SK-N-SH (cell line): ENCODE measurements at regions not wholly inside any gene's neighbourhood (a gene's known extent, or its start where the extent isn't known, plus 50 kb on each side); places are given as distances from the start of the nearest gene placed in this dataset.
A peak's percentile ranks its signal among the peaks of the same experiment; 100 is the strongest.

ENCODE experiments used
- CTCF ChIA-PET: fragments of 300-600, 350-600 bp; formaldehyde crosslinking; extraction: SDS; loops from one replicate; lab custom pipeline; 2021; lab: Yijun Ruan, JAX
- POLR2A ChIA-PET: fragments of 350-600 bp; sonication (Branson Sonifier 250); formaldehyde crosslinking; extraction: SDS; loops from one replicate; lab custom pipeline; 2020; ENCODE audit warnings: antibody characterized with exemption, inconsistent platforms; lab: Yijun Ruan, JAX
- DNase-seq: peaks from one replicate; pipeline ENCODE4 v3.0.0; 2012
- H2AFZ ChIP-seq: fragments of 200-600 bp; sonication (generic); 2 replicates; pipeline ENCODE4 v1.8.1; 2016; ENCODE audit warnings: antibody characterized with exemption, mild to moderate bottlenecking, low read depth
- H3F3A ChIP-seq: fragments of 200-600 bp; sonication (generic); replicated peaks from 2 replicates; pipeline ENCODE3; 2016; ENCODE audit warnings: antibody characterized with exemption, mild to moderate bottlenecking; ENCODE audit not compliant: insufficient read depth
- H3K27ac ChIP-seq, 2 experiments: fragments of 200-500 bp in 1 of 2; fragments of 200-600 bp in 1 of 2; sonication (Bioruptor generic) in 1 of 2; sonication (generic), shearing (Covaris generic) in 1 of 2; 2 replicates each; pipeline versions ENCODE4 v1.5.1 to v1.6.1; 2014 to 2016; ENCODE audit warnings: low read depth in 2 of 2, inconsistent platforms in 1 of 2, low read length in 1 of 2, mild to moderate bottlenecking in 1 of 2, mixed read lengths in 1 of 2
- H3K27me3 ChIP-seq: fragments of 200-600 bp; sonication (generic), shearing (Covaris generic); 2 replicates; pipeline ENCODE4 v1.6.1; 2016; ENCODE audit warnings: mixed run types; ENCODE audit not compliant: insufficient read depth
- H3K36me3 ChIP-seq, 2 experiments: fragments of 200-500 bp in 1 of 2; fragments of 200-600 bp in 1 of 2; sonication (Bioruptor generic) in 1 of 2; sonication (generic) in 1 of 2; replicated peaks in 1 of 2; 2 replicates each; pipeline versions ENCODE3 to v1.5.1; 2014 to 2016; ENCODE audit warnings: low read length in 1 of 2, mild to moderate bottlenecking in 1 of 2; ENCODE audit not compliant: insufficient read depth in 2 of 2, control insufficient read depth in 1 of 2
- H3K4me1 ChIP-seq, 2 experiments: fragments of 200-500 bp in 1 of 2; fragments of 200-600 bp in 1 of 2; sonication (Bioruptor generic) in 1 of 2; sonication (generic), shearing (Covaris generic) in 1 of 2; 2 replicates each; pipeline versions ENCODE4 v1.5.1 to v1.6.1; 2014 to 2016; ENCODE audit warnings: low read depth in 1 of 2, low read length in 1 of 2, mixed run types in 1 of 2; ENCODE audit not compliant: insufficient read depth in 2 of 2, control insufficient read depth in 1 of 2
- H3K4me2 ChIP-seq: fragments of 200-600 bp; sonication (generic), shearing (Covaris generic); 2 replicates; pipeline ENCODE4 v1.6.1; 2017; ENCODE audit warnings: mixed run types
- H3K4me3 ChIP-seq, 2 experiments: fragments of 200-500 bp in 1 of 2; fragments of 200-600 bp in 1 of 2; sonication (Bioruptor generic) in 1 of 2; sonication (generic), shearing (Covaris generic) in 1 of 2; 2 replicates each; pipeline versions ENCODE4 v1.5.1 to v1.8.1; 2014 to 2016; ENCODE audit warnings: low read depth in 2 of 2, inconsistent platforms in 1 of 2, low read length in 1 of 2, mild to moderate bottlenecking in 1 of 2, mixed read lengths in 1 of 2, moderate library complexity in 1 of 2
- H3K79me2 ChIP-seq: fragments of 200-600 bp; sonication (generic); 2 replicates; pipeline ENCODE4 v1.8.1; 2017; ENCODE audit warnings: mild to moderate bottlenecking; ENCODE audit not compliant: insufficient read depth
- H3K9ac ChIP-seq: fragments of 200-600 bp; sonication (generic); 2 replicates; pipeline ENCODE4 v1.6.1; 2017; ENCODE audit warnings: mixed run types
- H3K9me2 ChIP-seq: fragments of 200-600 bp; sonication (generic); 2 replicates; pipeline ENCODE4 v1.6.1; 2017; ENCODE audit warnings: mixed run types
- H3K9me3 ChIP-seq: fragments of 200-600 bp; sonication (generic); 2 replicates; pipeline ENCODE4 v1.6.1; 2017; ENCODE audit warnings: mixed run types, mild to moderate bottlenecking, moderate library complexity
- H4K20me1 ChIP-seq: fragments of 200-600 bp; sonication (generic); 2 replicates; pipeline ENCODE4 v1.6.1; 2017; ENCODE audit warnings: mild to moderate bottlenecking, mixed run types; ENCODE audit not compliant: insufficient read depth
- ELF1 ChIP-seq: IDR thresholded peaks from 2 replicates; pipeline ENCODE4 v1.4.0; 2012
- EP300 ChIP-seq, 2 experiments: IDR thresholded peaks; 2 replicates each; pipeline versions ENCODE4 v1.4.0 to v1.6.1; 2012; ENCODE audit warnings: borderline replicate concordance in 1 of 2, low read depth in 1 of 2, low read length in 1 of 2
- EZH2phosphoT487 ChIP-seq: fragments of 200-600 bp; sonication (generic); IDR thresholded peaks from 2 replicates; pipeline ENCODE4 v1.6.1; 2017; ENCODE audit warnings: low read depth, mixed run types, mild to moderate bottlenecking, antibody characterized with exemption, moderate library complexity, borderline replicate concordance
- FOXM1 ChIP-seq: IDR thresholded peaks from 2 replicates; pipeline ENCODE4 v1.4.0; 2012; ENCODE audit warnings: low read depth, mild to moderate bottlenecking
- GABPA ChIP-seq: IDR thresholded peaks from 2 replicates; pipeline ENCODE4 v1.4.0; 2012; ENCODE audit warnings: low read depth, mild to moderate bottlenecking
- MEF2A ChIP-seq: IDR thresholded peaks from 2 replicates; pipeline ENCODE4 v1.4.0; 2012; ENCODE audit warnings: low read depth, borderline replicate concordance
- RCOR1 ChIP-seq: fragments of 150-350 bp; IDR thresholded peaks from 2 replicates; pipeline ENCODE4 v1.6.1; 2017; ENCODE audit warnings: antibody characterized with exemption, low read length
- RFX5 ChIP-seq: IDR thresholded peaks from 2 replicates; pipeline ENCODE4 v1.6.1; 2012; ENCODE audit warnings: mild to moderate bottlenecking, improper control_type of control experiment, low read length
- RXRA ChIP-seq: IDR thresholded peaks from 2 replicates; pipeline ENCODE4 v1.4.0; 2012; ENCODE audit warnings: low read depth, mild to moderate bottlenecking, borderline replicate concordance
- SMC3 ChIP-seq: IDR thresholded peaks from 2 replicates; pipeline ENCODE4 v1.6.1; 2012; ENCODE audit warnings: low read depth, low read length, improper control_type of control experiment
- TAF1 ChIP-seq: IDR thresholded peaks from 2 replicates; pipeline ENCODE4 v1.6.1; 2012; ENCODE audit warnings: low read depth, mild to moderate bottlenecking, low read length, moderate library complexity, borderline replicate concordance
- TCF12 ChIP-seq: IDR thresholded peaks from 2 replicates; pipeline ENCODE4 v1.4.0; 2012
- WGBS: methylation state at CpG from one replicate; pipeline ENCODE4 v1.1.6; 2017; ENCODE audit warnings: low lambda C conversion rate; 5-methylcytosine and 5-hydroxymethylcytosine counted together
- TF ChIP-seq, protein P1 (sequence below): IDR thresholded peaks from 2 replicates; pipeline ENCODE4 v1.4.0; 2012; ENCODE audit warnings: low read depth, borderline replicate concordance
- TF ChIP-seq, protein P2 (sequence below): fragments of 200-600 bp; sonication (generic); IDR thresholded peaks from 2 replicates; pipeline ENCODE4 v1.6.1; 2017; ENCODE audit warnings: antibody characterized with exemption, mild to moderate bottlenecking, moderate library complexity
- TF ChIP-seq, protein P3 (sequence below): fragments of 150-350 bp; IDR thresholded peaks from 2 replicates; pipeline ENCODE4 v1.6.1; 2016; ENCODE audit warnings: mild to moderate bottlenecking, low read depth, low read length
- TF ChIP-seq, protein P4 (sequence below): IDR thresholded peaks from 2 replicates; pipeline ENCODE4 v1.4.0; 2012; ENCODE audit warnings: low read depth, borderline replicate concordance

DNA sequence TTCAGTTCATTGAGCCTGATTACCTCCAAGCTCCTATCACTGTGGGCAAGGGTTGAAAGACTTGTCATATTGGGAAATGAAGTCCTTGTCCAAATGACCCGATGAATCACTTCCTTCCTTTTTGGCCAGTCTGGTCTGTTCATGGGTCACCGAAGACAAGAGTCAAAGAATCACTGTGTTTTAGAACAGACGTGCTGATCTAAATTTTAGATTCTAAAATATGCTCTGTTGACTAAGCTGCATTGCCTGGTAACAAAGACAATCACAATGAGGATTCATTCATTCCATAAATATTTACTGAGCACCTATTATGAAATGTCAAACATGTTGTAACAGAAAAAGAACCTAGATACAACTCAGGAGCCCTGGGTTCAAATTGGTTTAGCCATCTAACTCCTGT lies 99.4 kb upstream of the RND3 start:
- Histone ChIP-seq H3K9me3 (no peaks in the 10 kb centered on the region), H3K9me2 (no peaks in the 10 kb centered on the region)
- TF ChIP-seq, protein P1, sequence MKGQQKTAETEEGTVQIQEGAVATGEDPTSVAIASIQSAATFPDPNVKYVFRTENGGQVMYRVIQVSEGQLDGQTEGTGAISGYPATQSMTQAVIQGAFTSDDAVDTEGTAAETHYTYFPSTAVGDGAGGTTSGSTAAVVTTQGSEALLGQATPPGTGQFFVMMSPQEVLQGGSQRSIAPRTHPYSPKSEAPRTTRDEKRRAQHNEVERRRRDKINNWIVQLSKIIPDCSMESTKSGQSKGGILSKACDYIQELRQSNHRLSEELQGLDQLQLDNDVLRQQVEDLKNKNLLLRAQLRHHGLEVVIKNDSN = no peak
- TF ChIP-seq RXRA (no peak), SMC3 (no peak), ELF1 (no peak), EP300 (IDR thresholded peaks at IDR 0.05; ENCODE audit: borderline replicate concordance in 1 of 2, low read depth in 1 of 2, low read length in 1 of 2) (0 out of 4 replicates have a peak, but pooled peaks of 1 of the 2 experiments have one; percentile 7)
- TF ChIP-seq, protein P2, sequence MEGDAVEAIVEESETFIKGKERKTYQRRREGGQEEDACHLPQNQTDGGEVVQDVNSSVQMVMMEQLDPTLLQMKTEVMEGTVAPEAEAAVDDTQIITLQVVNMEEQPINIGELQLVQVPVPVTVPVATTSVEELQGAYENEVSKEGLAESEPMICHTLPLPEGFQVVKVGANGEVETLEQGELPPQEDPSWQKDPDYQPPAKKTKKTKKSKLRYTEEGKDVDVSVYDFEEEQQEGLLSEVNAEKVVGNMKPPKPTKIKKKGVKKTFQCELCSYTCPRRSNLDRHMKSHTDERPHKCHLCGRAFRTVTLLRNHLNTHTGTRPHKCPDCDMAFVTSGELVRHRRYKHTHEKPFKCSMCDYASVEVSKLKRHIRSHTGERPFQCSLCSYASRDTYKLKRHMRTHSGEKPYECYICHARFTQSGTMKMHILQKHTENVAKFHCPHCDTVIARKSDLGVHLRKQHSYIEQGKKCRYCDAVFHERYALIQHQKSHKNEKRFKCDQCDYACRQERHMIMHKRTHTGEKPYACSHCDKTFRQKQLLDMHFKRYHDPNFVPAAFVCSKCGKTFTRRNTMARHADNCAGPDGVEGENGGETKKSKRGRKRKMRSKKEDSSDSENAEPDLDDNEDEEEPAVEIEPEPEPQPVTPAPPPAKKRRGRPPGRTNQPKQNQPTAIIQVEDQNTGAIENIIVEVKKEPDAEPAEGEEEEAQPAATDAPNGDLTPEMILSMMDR = no peak
- TF ChIP-seq, protein P3, sequence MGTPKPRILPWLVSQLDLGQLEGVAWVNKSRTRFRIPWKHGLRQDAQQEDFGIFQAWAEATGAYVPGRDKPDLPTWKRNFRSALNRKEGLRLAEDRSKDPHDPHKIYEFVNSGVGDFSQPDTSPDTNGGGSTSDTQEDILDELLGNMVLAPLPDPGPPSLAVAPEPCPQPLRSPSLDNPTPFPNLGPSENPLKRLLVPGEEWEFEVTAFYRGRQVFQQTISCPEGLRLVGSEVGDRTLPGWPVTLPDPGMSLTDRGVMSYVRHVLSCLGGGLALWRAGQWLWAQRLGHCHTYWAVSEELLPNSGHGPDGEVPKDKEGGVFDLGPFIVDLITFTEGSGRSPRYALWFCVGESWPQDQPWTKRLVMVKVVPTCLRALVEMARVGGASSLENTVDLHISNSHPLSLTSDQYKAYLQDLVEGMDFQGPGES = no peak
- TF ChIP-seq, all 33 proteins: peak for 1
- Histone ChIP-seq H3K4me2 (no peak overlapping the region), H3K36me3 (no peaks in the 10 kb centered on the region), H3K27ac (peak overlapping the region; percentile 18 to 53; a peak in 3 of 4 replicates), H2AFZ (no peak overlapping the region), H3K9ac (no peak overlapping the region), H4K20me1 (no peaks in the 10 kb centered on the region), H3K79me2 (no peaks in the 10 kb centered on the region), H3K4me1 (peaks cover 0 to 3% of the 10 kb centered on the region in 2 experiments; a peak in 2 of 4 replicates), H3F3A (no peaks in the 10 kb centered on the region), H3K4me3 (no peak overlapping the region), H3K27me3 (no peaks in the 10 kb centered on the region)
- ChIA-PET POLR2A (no interaction called here), CTCF (no interaction called here)
- 43% methylated on average over 3 of the region's 3 CpGs for WGBS
- no peak for DNase-seq

DNA sequence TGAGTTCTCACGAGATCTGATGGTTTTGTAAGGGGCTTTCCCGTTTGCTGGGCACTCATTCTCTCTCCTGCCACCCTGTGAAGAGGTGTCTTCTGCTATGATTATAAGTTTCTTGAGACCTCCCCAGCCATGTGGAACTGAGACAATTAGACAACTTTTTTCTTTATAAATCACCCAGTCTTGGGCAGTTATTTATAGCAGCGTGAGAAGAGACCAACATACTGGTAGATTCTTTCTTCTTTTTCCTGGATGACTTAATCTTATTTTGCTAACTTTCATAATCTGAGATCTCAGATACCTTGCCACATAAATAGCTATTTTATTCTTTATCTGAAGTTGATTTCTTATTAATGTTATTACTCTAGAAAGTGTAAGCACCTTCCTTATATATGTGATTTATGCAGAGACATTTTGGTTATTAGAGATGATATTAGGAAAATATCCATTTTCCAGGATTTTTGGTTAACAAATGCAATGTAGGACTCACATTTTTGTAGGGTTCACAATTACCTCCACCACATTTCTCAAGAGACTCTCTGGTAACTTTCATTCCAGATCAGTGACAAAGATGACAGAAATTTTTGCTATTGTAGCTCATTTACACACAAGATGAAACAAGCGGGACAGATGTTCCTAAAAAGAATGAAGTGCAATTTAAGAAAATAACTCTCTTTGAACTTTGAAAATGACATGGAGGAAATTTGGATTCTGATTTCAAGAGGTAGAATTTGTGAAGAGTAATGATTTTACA lies 97.9 kb upstream of the RND3 start:
- Histone ChIP-seq H3K79me2 (no peaks in the 10 kb centered on the region), H3K9me2 (no peaks in the 10 kb centered on the region), H3K4me1 (peaks cover 0 to 3% of the 10 kb centered on the region in 2 experiments; a peak in 2 of 4 replicates), H3K9ac (no peak overlapping the region), H3K27me3 (no peaks in the 10 kb centered on the region), H3K4me3 (no peak overlapping the region), H3K9me3 (no peaks in the 10 kb centered on the region; the same call in 1 of the 2 replicates), H4K20me1 (no peaks in the 10 kb centered on the region), H2AFZ (no peak overlapping the region), H3K27ac (no peak overlapping the region), H3K4me2 (no peak overlapping the region), H3F3A (no peaks in the 10 kb centered on the region), H3K36me3 (no peaks in the 10 kb centered on the region)
- POLR2A ChIA-PET = no interaction called here
- no peak for DNase-seq
- CTCF ChIA-PET = interaction anchor here (1.7 kb wide), 1 partner anchor 16 kb away, joined by 5 read pairs; no protein-coding TSS in a partner anchor
- over 99% methylated on average over 4 of the region's 4 CpGs for WGBS
- TF ChIP-seq RFX5 (no peak), GABPA (no peak), ELF1 (no peak), MEF2A (no peak), RCOR1 (no peak), EZH2phosphoT487 (no peak), FOXM1 (no peak), EP300 (IDR thresholded peaks at IDR 0.05; ENCODE audit: borderline replicate concordance in 1 of 2, low read depth in 1 of 2, low read length in 1 of 2) (no peak), TCF12 (no peak), SMC3 (no peak), TAF1 (no peak)
- TF ChIP-seq, protein P1 = no peak
- TF ChIP-seq, protein P4, sequence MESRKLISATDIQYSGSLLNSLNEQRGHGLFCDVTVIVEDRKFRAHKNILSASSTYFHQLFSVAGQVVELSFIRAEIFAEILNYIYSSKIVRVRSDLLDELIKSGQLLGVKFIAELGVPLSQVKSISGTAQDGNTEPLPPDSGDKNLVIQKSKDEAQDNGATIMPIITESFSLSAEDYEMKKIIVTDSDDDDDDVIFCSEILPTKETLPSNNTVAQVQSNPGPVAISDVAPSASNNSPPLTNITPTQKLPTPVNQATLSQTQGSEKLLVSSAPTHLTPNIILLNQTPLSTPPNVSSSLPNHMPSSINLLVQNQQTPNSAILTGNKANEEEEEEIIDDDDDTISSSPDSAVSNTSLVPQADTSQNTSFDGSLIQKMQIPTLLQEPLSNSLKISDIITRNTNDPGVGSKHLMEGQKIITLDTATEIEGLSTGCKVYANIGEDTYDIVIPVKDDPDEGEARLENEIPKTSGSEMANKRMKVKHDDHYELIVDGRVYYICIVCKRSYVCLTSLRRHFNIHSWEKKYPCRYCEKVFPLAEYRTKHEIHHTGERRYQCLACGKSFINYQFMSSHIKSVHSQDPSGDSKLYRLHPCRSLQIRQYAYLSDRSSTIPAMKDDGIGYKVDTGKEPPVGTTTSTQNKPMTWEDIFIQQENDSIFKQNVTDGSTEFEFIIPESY = no peak
